ENCODE measurements at regions not wholly inside any gene's neighbourhood (a gene's known extent, or its start where the extent isn't known, plus 50 kb on each side); places are given as distances from the start of the nearest gene placed in this dataset.

- no peak for DNase-seq (ENCODE audit: insufficient read length, low spot score)
- no peak for FAIRE-seq
Measured at GRCh38 chr11:79720115-79720514, 279.3 kb upstream of the TENM4 start.

- FAIRE-seq (no peak), DNase-seq (ENCODE audit: insufficient read length, low spot score) (peak; percentile 19)
Measured at GRCh38 chr11:79708319-79708932, 267.6 kb upstream of the TENM4 start.

GRCh38 chr11:79705648-79706047, 264.8 kb upstream of the TENM4 start:
- FAIRE-seq: no peak
- no peak for DNase-seq (ENCODE audit: insufficient read length, low spot score)

GRCh38 chr11:79702303-79702702, 261.5 kb upstream of the TENM4 start:
- no peak for DNase-seq (ENCODE audit: insufficient read length, low spot score)
- no peak for FAIRE-seq

- DNase-seq (ENCODE audit: insufficient read length, low spot score): no peak
- no peak for FAIRE-seq
Measured at GRCh38 chr11:79699246-79699645, 258.4 kb upstream of the TENM4 start.

- no peak for FAIRE-seq
- DNase-seq (ENCODE audit: insufficient read length, low spot score): no peak
Measured at GRCh38 chr11:79697905-79698304, 257.1 kb upstream of the TENM4 start.

GRCh38 chr11:79694368-79694767, 253.5 kb upstream of the TENM4 start:
- DNase-seq (ENCODE audit: insufficient read length, low spot score) (no peak), FAIRE-seq (no peak)

- DNase-seq (ENCODE audit: insufficient read length, low spot score) (no peak), FAIRE-seq (no peak)
Measured at GRCh38 chr11:79691445-79691844, 250.6 kb upstream of the TENM4 start.

- DNase-seq (ENCODE audit: insufficient read length, low spot score) (no peak), FAIRE-seq (no peak)
Measured at GRCh38 chr11:79686703-79687419, 246.0 kb upstream of the TENM4 start.

- no peak for DNase-seq (ENCODE audit: insufficient read length, low spot score)
- no peak for FAIRE-seq
Measured at GRCh38 chr11:79683930-79684329, 243.1 kb upstream of the TENM4 start.

- no peak for DNase-seq (ENCODE audit: insufficient read length, low spot score)
- FAIRE-seq: no peak
Measured at GRCh38 chr11:79678780-79679452, 238.1 kb upstream of the TENM4 start.

- DNase-seq (ENCODE audit: insufficient read length, low spot score) (no peak), FAIRE-seq (no peak)
Measured at GRCh38 chr11:79676396-79676795, 235.6 kb upstream of the TENM4 start.

- no peak for FAIRE-seq
- DNase-seq (ENCODE audit: insufficient read length, low spot score): no peak
Measured at GRCh38 chr11:79675081-79675480, 234.3 kb upstream of the TENM4 start.

- FAIRE-seq (no peak), DNase-seq (ENCODE audit: insufficient read length, low spot score) (no peak)
Measured at GRCh38 chr11:79672786-79673185, 232.0 kb upstream of the TENM4 start.

- DNase-seq (ENCODE audit: insufficient read length, low spot score) (no peak), FAIRE-seq (no peak)
Measured at GRCh38 chr11:79671401-79671800, 230.6 kb upstream of the TENM4 start.

- DNase-seq (ENCODE audit: insufficient read length, low spot score): no peak
Measured at GRCh38 chr11:79670882-79671281, 230.1 kb upstream of the TENM4 start.

GRCh38 chr11:79668575-79668974, 227.7 kb upstream of the TENM4 start:
- DNase-seq (ENCODE audit: insufficient read length, low spot score) (no peak), FAIRE-seq (no peak)

More at GRCh38 chr11:79670882-79671281, 230.1 kb upstream of the TENM4 start:
- FAIRE-seq: no peak

GRCh38 chr11:79667380-79667779, 226.6 kb upstream of the TENM4 start:
- no peak for FAIRE-seq
- no peak for DNase-seq (ENCODE audit: insufficient read length, low spot score)

- FAIRE-seq: no peak
- no peak for DNase-seq (ENCODE audit: insufficient read length, low spot score)
Measured at GRCh38 chr11:79663017-79663416, 222.2 kb upstream of the TENM4 start.

GRCh38 chr11:79661373-79661772, 220.5 kb upstream of the TENM4 start:
- FAIRE-seq: no peak
- DNase-seq (ENCODE audit: insufficient read length, low spot score): no peak

GRCh38 chr11:79648766-79649520, 208.1 kb upstream of the TENM4 start:
- FAIRE-seq (no peak), DNase-seq (ENCODE audit: insufficient read length, low spot score) (no peak)
